GM18502 (cell line): ENCODE measurements at regions not wholly inside any gene's neighbourhood (a gene's known extent, or its start where the extent isn't known, plus 50 kb on each side); places are given as distances from the start of the nearest gene placed in this dataset.
A peak's percentile ranks its signal among the peaks of the same experiment; 100 is the strongest.

Experiments
- ATAC-seq: cut with Tn5 transposase; IDR thresholded peaks from one replicate; pipeline ENCODE4 v1.9.1; 2021; ENCODE audit warnings: mild to moderate bottlenecking; ENCODE audit not compliant: unreplicated experiment, poor library complexity

GRCh38 chr16:89027281-89027680 is 50.3 kb upstream of the CBFA2T3 start:
- no peak for ATAC-seq

- peak; percentile 83 for ATAC-seq
Observed at GRCh38 chr16:89031715-89032659, 55.0 kb upstream of the CBFA2T3 start.

DNA sequence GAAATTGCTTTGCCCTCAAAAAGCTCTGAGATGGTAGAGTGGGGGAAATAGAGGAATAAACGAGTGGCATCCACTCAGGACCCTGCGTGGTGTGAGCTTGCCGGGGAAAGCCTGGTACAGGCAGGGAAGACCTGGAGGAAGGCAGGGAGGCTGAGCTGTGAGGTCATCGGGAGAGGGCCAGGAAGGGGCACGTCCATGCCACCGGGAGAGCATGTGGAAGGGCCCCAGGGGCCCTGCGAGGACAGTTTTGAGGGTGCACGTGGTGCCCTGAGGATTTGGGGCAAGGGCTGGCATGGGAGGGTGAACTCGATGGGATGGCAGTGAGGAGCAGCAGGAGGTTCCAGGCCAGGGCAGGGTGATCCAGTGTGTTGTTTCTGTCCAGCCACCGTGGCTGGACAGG is 56.3 kb upstream of the CBFA2T3 start:
- ATAC-seq = no peak

DNA sequence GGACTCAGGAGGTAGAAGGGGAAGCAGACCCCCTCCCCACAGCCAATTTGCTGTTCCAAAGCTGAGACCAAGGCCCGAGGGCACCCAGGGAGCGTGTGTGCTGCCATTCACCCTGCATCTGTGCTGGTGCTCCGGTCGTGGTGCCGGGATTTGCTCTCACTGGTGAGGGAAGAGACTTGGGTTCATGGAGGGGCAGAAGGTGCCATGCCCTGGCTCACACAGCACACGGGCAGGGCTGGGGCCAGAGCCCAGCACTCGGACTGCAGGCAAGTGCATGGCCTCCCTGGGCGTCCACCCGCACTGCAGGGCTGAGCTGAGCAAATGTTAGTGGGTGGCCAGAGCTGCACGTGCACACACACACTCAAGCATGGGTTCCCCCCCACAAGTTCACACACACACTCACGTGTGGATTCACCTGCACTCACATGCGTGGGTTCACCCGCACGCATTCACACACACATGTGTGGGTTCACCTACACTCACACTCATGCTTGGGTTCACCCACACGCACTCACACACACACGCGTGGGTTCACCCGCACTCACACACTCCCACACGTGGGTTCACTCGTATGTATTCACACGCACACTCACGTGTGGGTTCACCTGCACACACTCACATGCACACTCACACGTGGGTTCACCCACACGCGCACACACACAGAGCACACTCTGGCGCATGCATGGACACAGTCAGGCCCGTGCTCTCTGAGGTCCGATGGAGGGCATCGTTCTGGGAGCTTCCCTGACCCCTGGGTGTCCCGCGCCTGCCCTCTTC is 57.0 kb upstream of the CBFA2T3 start:
- ATAC-seq = no peak

DNA sequence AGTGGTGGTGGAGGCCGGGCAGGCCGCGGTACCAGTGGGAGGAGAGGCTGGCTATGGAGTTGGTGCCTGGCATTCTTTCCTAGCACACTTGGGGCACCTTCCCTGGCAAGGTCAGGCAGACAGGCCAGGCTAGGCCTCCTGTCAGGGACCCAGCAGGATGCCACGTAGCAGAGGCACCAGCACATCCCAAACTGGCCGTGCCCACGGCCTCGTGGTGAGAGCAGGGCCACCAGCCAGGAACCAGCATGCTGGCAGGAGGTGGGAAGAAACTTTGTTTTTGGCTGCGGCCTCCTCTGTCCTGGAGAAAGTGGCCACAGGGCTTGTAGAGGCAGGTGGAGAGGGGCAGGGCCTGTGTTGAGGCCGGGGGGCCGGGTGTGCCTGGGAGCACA is 57.6 kb upstream of the CBFA2T3 start:
- no peak for ATAC-seq

DNA sequence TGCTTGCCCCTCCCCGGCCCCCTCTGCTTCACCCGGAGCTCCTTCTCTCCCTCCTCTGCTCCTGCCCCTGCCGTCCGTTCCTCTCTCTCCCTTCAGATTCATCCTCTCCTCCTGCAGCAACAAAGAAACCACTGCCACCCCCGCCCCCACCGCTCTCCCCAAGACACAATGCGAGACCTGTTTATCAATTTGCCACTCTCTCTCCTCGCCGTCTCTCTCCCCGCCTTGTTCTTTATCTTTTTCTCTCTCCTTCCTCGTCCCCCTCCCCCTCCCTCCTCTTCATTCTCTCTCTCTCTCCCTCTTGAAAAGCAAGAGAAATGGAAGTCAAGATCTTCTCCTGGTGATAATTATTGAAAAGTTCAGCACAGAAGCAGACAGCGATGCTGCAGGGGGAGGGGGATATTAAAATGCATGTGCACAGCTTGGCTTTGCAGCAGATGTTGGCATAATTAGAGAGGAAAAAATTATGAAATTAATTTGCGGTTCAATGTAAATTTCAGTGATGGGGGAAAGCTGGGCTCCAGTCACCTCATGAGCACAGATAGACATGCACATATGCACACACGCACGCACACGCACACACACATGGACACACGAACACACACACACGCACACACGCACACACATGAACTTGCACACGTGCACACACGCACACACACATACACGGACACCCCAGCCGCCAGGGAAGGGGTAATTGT is 58.1 kb upstream of the CBFA2T3 start:
- no peak for ATAC-seq

DNA sequence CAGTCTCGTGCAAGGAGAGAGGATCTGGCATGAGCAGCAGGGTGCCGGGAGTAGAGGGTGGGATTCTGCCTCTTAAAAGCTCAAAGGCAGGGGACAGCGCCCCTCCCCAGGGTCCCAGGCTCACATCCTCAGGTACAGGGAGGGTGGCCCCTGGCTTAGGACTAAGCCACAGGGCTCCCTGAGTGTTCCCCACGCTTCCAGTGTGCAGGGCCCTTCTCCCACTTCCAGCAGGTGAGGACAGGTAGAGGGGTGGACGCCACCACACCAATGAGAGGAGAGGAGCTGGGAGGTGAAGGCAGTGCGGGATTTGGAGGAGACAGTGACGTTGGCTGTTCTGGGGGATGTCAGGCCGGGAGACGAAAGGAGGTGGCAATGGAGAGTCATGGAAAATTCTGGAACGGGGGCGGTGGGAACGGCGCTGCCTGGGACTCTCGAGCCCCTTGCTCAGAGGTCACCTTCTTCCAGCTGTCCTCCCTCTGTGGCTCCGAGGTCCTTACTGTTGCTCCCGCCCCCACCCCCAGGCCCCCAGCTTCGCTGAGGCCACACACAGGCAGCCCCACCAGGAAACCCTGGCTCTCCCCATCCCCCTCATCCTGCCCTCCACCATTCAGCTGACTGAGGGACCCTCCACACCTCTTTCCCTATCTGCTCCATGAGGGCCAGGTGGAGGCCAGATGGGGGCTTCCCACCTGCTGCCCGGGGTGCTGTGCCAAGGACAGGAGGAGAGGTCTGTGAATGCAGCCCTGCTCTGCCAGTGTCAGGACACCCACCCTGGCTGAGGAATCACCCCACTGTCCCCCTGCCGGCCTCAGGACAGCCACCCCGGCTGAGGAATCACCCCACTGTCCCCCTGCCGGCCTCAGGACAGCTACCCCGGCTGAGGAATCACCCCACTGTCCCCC is 57.7 kb upstream of the ACSF3 start:
- no peak for ATAC-seq

DNA sequence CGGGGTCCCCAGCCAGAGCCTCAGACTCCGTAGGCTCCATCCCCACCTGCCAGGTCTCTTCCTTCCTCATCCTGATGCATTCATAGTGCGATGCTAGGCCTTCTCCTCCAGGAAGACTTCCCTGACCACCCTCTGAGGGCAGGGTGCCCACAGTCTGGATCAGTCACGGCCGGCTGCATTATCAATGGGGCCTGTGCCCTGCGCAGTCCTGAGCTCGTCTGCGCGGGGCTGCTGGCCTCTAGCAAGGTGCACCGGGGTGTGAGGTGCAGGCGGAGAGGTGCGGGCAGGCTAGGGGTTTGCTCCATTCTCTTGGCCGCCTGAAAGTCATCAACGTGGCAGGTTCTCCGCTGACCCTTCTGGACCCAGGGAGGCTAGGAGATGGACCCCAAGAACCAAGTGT is 56.9 kb upstream of the ACSF3 start:
- no peak for ATAC-seq

- ATAC-seq = no peak
Observed at GRCh38 chr16:89037261-89038152, 56.1 kb upstream of the ACSF3 start.

- ATAC-seq = no peak
Observed at GRCh38 chr16:89038221-89038721, 55.4 kb upstream of the ACSF3 start.

- no peak for ATAC-seq
Observed at GRCh38 chr16:89038811-89039735, 54.6 kb upstream of the ACSF3 start.

- no peak for ATAC-seq
Observed at GRCh38 chr16:89039756-89040155, 53.9 kb upstream of the ACSF3 start.

GRCh38 chr16:89040391-89040790 is 53.3 kb upstream of the ACSF3 start:
- no peak for ATAC-seq

DNA sequence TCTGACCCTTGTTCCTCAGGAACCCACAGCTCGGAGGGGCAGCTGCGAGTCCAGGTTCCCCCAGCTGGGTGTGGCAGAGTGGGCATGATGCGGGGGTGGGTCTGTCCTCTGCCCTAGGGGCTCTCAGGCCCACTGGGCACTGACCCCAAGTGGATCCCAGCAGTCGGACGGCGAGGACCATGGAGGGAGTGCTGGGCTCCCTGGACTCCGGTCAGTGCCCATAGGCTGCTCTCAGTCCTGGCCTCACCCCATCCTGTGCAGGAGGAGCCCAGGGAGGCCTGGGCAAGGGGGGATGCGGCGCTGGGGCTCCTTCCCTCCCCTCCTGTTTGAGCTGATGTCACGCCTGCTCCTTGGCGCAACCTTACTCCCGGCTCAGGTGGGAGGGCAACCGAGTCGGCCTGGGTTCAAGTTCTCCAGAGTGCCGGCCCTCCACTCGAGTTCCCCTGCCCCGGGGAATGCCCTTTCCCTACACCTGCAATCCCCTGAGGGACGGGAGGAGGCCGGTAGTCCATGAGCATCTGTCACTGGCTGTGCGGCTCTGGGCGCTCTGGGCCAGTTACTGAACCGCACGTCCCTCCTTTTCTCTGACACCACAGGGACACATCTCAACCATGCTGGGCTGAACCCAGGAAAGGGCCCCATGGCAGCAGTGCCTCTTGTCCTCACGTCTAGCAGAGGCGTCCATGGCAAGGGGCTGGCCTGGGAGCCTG is 52.6 kb upstream of the ACSF3 start:
- no peak for ATAC-seq

- ATAC-seq = no peak
Observed at GRCh38 chr16:89041571-89042481, 51.8 kb upstream of the ACSF3 start.
